NOMO-1 treated with DMSO at 0.1 percent for 48 hours (cell line): ENCODE measurements at regions not wholly inside any gene's neighbourhood (a gene's known extent, or its start where the extent isn't known, plus 50 kb on each side); places are given as distances from the start of the nearest gene placed in this dataset.
A peak's percentile ranks its signal among the peaks of the same experiment; 100 is the strongest.
"Not testable (repeated sequence)": the region's sequence is repeated elsewhere in the genome, so short reads cannot be mapped to it uniquely, and the experiment has no call there.

Experiments used
- DNase-seq: peaks from one replicate; lab custom pipeline; 2025; ENCODE audit not compliant: unreplicated experiment; lab: John Stamatoyannopoulos, UW

- no peak for DNase-seq
These were observed 741.0 kb downstream of the MCTP2 start for GRCh38 chr15:94972314-94972713.

DNA sequence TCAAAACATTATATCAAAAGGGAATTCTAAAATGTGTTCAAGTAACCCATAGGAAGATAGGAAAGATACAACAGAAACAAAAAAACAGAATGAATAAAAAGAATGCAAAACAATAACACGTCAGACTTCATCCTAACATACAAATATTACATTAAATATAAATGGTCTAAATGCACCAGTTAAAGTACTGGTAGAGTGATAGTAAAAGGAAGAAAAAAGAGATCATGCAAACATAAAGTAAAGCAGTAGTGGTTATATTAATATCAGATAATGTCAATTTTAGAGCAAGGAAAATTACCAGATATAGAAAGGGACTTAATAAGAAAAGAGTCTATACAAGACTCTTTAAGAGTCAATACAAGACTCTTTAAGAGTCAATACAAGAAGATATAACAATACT lies 755.7 kb downstream of the MCTP2 start:
- no peak for DNase-seq

DNA sequence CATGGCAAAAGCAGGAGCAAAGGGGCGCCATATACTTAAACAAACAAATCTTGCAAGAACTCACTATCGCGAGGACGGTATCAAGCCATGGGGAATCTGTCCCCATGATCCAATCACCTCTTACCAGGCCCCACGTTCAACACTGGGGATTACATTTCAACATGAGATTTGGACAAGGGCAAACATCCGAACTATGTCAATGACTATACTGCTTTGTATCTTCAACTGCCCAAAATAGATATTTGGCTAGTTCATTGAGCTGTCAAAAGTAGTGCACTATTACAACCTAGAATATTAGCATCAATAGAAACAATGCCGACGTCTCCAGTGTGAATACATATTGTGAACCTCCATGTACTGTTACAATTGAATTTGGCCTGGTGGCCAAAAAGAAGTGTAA lies 760.4 kb downstream of the MCTP2 start:
- DNase-seq: no peak

- DNase-seq: no peak
These were observed 778.3 kb downstream of the MCTP2 start for GRCh38 chr15:95009635-95010034.

- DNase-seq: no peak
These were observed 782.0 kb downstream of the MCTP2 start for GRCh38 chr15:95013381-95013780.

GRCh38 chr15:95016511-95017229 lies 785.3 kb downstream of the MCTP2 start:
- DNase-seq: no peak

DNA sequence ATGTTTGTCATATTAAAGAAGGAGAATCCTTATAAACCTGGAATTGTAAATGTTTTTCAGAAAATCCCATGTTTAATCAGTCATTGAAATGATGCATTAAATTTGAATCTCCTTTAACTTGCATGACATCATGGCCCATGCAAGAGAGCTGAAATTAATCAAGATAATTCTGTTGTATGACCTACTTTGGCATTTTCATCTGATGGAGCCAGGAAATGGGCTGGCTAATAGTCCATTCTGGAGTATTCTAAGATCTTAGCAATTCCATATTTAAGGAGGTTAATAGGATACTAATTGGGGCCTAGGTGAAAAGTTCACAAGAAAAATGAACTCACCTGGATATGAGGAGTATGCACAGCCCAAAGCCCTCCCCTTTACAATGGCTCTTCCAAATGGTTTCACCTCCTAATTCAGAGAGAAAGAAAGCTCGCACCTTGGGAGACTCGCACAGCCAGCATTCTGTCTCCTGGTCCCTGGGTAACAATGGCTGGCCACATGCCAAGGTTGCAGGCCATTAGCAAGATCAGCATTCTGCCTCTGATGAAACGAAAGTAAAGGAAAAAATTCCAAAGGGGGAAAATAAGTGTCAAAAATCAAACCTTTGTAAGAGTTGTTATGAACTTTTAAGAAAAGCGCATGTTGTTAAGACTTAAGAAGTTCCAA lies 786.4 kb downstream of the MCTP2 start:
- no peak for DNase-seq

DNA sequence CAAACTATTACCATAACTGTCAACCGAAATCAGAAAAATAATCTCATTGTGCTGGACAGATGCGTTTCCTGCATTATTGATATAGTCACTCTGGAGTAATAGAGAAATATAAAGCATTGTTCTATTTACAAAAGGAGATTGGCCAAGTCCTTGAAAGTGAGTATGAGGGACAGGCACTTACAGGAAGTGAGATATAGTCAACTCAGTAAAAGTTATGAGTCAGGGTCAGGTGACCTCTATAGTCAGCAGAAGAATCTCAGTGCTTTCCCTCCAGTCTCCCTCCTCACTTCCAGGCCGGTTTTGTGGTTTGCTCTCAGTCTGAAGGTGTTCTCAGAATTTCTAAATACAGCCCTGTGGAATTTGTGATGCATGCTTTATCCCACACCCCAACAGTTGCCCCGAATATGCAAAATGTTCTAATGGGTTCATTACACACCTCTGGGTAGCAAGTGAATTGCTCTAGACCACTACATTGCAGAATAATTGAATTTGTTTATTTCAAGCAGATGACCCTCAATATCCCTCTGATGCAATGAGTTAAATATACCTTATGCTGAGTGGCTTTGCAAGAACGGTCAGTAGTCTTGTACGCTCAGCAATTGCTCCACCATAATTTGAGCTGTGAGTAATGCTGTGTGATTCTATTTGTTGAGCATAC lies 787.7 kb downstream of the MCTP2 start:
- DNase-seq: no peak

GRCh38 chr15:95019907-95020306 lies 788.5 kb downstream of the MCTP2 start:
- DNase-seq: no peak

- DNase-seq: no peak
These were observed 790.5 kb downstream of the MCTP2 start for GRCh38 chr15:95021816-95022215.

DNA sequence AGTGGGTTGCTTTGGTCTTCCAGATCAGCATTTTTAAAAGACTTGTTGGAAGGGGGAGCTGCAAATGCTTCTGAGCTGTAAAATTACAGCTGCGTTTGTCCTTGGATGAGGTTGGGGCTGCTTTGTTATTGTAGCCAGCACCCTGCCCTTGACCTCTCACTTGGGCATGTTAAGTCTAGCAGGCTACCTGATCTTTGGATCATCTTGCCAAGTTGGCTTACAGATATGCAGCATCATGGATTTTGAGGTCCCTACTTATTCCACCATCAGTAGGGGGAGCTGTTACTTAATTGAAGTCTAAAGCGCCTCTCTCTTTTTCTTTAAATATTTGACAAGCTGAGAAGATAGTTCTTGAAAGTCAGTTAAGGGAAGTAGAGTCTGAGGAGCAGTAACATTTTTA lies 793.0 kb downstream of the MCTP2 start:
- peak; percentile 29 for DNase-seq

DNA sequence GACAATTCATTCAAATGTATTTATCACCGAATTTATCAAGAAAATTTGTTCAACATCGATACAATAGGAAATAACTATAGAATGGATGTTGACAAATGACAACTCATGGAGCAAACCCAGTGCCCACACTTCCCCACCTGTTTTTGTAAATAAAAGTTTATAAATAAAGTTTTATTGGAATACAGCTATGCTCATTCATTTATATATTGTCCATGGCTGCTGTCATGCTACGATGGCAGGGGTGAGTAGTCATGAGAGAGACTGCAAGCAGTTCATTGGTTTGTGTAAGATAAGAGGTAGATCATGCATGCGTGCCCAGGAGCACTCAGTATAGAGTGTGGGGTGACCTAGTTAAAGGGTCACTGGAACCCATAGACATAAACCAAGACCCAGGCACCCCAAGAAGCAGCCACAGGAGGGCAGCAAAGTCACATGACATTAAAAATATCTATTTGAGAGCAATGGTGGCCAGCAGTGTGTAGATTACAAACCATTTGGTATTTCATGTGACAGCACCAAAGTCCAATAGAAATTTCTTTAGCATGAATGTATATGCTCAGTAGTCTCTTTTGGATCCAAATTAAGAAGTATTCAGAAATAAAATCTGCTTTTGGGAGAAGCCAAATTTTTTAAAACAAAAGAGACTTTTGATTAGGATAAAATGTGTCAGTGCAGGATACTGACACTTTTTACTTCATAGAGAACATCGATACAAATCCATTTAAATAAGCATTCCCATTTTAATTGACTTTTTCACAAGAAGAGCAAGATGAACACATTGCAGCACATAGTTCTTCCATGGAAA lies 794.8 kb downstream of the MCTP2 start:
- peak; percentile 23 for DNase-seq

- DNase-seq: no peak
These were observed 796.6 kb downstream of the MCTP2 start for GRCh38 chr15:95027981-95028380.

DNA sequence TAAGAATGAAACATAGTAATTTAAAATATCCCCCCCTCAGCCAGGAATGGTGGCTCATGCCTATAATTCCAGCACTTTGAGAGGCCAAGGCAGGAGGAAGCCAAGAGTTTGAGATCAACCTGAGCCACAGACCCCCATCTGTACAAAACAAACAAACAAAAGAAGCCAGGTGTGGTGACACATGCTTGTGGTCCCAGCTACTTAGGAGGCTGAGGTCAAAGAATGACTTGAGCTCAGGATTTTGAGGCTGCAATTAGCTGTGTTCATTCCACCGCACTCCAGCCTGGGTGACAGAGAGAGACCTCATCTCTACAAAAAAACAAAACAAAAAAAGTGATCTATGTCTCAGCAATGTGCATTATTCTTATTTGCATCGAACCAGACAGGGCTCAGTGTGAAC lies 800.8 kb downstream of the MCTP2 start:
- no peak for DNase-seq

DNA sequence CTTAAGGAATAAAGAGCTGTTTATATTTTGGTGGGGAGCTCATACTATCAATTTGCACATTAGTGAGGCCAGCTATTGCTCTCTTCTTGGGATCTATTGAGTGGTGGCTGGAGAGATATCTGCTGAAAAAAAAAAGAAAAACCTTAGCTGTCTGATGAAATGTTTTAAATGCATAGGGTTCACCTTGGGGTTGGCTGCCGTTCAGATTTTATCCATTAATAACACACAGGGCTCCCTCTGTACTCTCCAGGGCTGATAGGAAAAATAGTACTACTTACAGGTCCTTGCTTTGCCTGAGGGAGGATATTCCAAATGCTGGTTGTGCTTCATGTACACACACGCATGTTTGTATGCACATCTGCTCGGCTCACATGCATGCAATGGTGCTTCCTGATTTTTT lies 803.7 kb downstream of the MCTP2 start:
- no peak for DNase-seq

DNA sequence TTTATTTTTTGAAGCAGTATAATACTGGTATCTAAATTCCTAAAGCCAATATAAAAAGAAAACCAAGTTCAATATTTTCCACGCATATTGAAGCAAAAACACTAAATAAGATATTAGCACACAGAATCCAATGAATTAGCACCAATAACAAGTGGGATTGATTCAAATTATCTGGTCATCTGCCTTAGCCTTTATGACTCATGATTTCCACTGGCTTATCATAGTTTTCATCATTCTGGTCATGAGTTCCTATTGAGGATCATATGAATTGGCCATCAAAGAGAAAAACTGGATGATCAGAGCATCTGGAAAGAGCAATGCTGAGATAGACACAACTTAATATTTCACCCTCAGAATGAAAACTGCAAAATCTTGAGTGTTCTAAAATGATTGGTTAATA lies 809.9 kb downstream of the MCTP2 start:
- DNase-seq: no peak

DNA sequence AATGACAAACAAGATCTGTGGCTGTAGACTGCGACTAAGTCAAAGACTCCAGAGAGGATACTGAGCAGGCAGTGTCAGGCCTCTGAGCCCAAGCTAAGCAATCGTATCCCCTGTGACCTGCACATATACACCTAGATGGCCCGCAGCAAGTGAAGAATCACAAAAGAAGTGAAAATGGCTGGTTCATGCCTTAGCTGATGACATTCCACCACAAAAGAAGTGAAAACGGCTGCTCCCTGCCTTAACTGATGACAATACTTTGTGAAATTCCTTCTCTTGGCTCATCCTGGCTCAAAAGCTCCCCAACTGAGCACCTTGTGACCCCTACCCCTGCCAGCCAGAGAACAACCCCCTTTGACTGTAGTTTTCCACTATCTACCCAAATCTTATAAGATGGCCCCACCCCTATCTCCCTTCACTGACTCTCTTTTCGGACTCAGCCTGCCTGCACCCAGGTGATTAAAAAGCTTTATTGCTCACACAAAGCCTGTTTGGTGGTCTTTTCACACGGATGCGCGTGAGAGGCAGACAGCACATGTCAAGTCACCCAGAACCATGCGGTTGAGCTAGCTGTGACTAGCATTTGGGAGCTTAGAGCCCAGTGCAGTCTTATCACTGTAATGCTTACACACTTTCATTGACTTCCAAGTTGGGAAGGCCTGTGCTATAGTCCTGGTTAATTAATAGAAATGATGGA lies 812.0 kb downstream of the MCTP2 start:
- DNase-seq: not testable (repeated sequence)

DNA sequence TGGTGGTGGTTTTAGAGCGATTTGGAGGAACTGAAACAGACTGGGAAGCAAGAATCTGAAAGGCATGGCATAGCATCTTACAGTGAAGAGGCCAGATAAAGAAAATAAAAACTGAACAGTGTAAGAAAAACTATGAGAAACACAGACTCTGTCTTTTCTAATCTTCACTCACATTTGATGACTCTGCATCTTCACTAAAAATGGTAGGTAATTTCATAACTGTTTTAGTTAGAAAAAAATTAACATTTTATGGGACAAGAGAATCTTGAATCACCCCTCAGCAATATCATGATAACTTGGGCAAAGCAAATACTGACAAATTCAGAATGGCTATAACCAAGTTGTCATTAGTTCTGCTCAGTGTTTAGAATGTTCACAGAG lies 812.6 kb downstream of the MCTP2 start:
- no peak for DNase-seq

- no peak for DNase-seq
These were observed 813.5 kb downstream of the MCTP2 start for GRCh38 chr15:95044745-95045417.

DNA sequence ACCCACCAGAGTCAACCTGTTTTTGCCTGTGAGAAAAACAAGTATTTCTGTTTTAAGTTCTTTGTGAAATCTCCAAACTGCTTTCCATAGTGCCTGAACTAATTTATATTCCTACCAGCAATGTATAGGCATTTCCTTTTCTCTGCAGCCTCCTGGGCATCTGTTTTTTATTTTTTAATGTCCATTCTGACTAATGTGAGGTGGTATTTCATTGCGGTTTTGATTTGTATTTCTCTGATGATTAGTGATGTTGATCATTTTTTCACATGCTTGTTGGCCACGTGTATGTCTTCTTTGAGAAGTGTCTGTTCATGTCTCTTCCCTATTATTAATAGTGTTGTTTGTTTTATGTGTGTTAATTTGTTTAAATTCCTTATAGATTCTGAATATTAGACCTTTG lies 820.5 kb downstream of the MCTP2 start:
- no peak for DNase-seq
